ENCODE measurements at regions not wholly inside any gene's neighbourhood (a gene's known extent, or its start where the extent isn't known, plus 50 kb on each side); places are given as distances from the start of the nearest gene placed in this dataset.
A peak's percentile ranks its signal among the peaks of the same experiment; 100 is the strongest.

- DNase-seq = no peak
These were observed 79.3 kb downstream of the SIK1 start for GRCh38 chr21:43347461-43348169.

DNA sequence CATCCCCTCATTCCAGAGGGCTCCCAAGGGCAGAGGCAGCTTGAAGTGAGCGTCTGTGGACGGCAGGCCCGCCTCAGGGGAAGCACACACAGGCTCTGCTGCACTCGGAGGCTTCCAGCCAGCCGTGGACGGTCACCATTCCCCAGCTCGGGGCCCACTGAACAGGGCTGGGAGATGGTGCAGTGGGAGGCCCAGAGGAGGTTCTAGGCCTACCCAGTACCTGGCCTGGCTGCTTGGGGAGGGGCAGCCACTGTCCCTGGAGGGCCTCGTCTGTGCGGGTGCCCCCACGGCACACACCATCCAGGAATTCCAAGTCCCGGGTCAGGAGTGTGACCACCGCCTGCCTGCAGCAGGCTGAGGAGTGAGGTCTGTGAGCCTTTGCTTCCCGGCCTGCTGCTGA is 80.4 kb downstream of the SIK1 start:
- DNase-seq = no peak

- DNase-seq = no peak
These were observed 81.1 kb downstream of the SIK1 start for GRCh38 chr21:43345746-43346409.

GRCh38 chr21:43345046-43345745 is 81.7 kb downstream of the SIK1 start:
- DNase-seq = no peak

GRCh38 chr21:43343992-43344886 is 82.7 kb downstream of the SIK1 start:
- no peak for DNase-seq

DNA sequence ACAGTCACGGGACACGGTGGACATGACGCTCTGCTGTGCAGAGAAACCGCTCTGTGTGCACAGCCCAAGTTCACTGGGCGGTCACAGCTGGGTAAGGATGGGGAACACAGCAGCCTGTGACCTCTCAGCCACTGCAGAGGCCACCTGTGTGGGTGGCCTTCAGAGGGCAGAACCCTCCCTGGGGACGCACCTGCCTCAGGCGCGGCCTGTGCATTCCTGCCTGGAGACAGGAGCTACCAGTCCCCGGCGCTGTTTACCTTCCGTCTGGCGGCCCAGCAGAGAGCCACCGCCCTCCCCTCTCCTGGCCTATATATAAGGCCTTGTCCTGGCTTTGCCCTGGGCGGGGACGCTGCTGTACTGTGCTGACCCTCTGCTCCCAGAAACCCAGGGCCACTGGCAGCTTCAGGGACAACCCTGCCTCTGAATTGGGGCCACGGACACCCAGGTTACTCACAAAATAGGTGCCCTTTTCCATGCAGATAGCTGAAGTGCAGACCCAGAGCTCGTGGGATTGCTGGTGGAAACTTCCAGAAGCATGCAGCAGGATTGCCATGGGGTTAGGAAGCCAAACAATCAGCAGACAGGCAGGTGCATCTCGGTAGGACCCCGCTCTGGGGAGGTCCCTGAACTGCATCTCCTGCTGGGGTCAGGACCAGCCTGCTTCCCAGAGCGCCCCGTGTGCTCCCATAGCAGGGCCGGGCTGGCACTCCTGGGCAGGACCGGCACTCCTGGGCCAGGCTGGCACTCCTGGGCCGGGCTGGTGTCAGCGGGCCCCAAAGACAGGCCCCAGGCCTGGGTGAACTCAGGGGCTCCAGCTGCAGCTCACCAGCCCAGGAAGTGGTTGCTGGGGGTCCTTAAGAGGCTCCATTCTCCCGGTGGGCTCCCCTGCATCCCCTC is 83.6 kb downstream of the SIK1 start:
- DNase-seq = peak in 1 of 2 experiments; percentile 9

- DNase-seq = no peak
These were observed 84.5 kb downstream of the SIK1 start for GRCh38 chr21:43342301-43342881.

- no peak for DNase-seq
These were observed 85.4 kb downstream of the SIK1 start for GRCh38 chr21:43341378-43342161.

GRCh38 chr21:43340491-43341377 is 86.2 kb downstream of the SIK1 start:
- DNase-seq = no peak

DNA sequence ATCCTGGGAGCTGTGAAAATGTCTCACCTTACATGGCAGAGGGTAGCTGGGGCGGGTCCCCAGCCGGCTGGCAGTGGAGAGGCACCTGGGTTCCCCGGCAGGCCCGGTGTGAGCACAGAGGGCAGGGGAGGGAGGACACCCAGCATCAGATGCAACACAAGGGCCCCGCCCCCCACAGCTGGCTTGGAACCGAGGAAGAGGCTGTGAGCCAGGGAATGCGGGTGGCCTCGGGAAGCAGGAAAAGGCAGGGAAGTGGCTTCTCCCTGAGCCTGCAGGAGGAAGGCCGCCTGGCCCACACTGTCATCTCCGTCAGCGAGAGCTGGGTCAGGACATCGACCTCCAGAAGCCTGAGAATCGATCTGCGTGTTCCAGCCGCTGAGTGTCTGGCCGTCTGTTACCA is 87.3 kb downstream of the SIK1 start:
- no peak for DNase-seq

DNA sequence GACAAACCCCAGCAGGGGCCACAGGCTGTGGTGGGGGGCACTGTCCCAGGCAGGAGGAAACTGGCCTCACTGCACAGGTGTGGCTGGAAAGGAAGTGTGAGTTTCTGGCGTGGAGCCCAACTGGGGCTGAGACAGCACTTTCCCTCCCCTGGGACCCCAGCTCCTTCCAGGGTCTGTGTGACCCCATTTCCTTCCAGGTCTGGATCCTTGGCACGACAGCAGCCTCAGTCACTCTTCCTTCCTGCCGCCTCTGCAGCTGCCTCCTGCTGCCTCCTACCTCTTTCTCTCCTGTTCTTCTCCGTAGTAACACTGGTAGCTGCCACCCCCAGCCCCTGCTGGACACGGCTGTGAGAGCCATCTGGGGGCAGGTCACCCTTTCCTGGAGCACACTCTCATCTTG is 88.0 kb downstream of the SIK1 start:
- no peak for DNase-seq

GRCh38 chr21:43337901-43338655 is 88.9 kb downstream of the SIK1 start:
- no peak for DNase-seq

DNA sequence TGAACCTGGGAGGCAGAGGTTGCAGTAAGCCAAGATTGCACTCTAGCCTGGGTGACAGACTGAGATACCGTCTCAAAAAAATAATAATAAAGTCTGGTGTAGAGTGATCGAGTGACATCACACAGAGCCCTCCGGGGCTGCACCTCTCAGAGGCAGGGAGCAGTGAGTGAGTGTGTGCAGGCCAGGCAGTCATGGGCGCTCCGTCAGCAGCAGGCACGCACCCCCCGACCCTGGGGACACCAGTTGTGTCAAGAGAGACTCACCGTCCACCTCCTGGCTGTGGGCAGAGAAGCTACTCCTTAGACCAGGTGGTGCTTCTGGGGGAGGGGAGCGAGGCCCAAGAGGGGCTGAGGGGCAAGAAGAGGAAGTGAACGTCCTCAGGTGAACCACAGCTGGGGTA is 91.8 kb downstream of the SIK1 start:
- DNase-seq = no peak

- DNase-seq = no peak
These were observed 92.5 kb downstream of the SIK1 start for GRCh38 chr21:43334214-43334958.

DNA sequence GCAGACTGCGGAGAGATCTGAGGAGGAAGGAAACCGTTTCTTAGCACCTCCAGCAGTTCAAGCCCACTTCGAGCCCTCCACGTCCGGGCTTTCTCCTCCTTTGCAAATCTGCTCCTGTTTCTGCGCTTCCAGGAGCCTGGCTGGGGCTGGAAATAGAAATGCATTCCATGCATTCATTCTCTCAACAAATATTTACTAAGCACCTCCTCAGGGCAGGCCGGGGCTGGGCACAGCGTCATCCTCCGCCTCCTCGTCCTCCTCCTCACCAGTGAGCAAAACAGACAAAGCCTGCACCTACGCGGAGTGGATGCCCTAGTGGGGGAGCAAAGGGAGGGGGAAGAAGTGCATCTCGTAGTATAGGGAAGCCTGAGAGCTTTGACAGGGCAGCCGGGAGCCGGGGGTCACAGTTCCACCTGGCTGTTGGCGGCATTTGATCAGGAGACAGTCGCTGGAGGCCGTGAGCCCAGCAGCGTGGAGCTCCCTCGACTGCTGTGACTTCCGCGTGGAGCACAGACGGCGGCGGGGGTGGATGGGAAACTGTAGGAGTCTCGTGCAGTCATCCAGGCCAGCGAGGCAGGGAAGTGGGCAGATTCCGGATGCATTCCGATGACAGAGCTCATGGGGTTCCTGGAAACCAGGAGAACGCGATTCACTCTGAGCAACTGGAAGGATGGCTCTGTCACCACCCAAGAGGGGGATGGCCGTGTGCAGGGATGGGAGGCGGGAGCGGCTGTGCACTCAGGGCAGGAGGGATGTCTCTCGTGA is 93.5 kb downstream of the SIK1 start:
- peak; percentile 17 to 41 for DNase-seq

DNA sequence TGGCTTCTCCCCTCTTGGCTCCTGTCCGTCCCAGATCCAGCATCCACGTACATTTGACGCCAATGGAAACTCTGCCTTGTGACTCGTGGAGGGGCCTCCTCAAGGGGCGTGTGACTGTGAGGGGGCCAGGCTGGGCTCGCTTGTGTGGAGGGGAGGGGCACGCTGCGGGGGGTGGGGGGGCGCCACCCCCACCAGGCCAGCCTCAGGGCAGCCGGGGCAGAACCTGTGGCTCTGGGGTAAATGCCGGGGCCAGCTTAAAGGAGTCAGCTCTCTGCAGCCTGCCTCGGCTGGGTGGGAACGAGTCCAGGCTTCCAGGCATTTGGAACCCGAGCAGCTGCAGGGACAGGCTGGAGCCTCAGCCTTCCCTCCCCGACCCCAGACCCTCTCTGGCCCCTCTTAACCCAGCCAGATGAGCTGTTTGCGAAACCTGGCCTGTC is 94.1 kb downstream of the SIK1 start:
- no peak for DNase-seq

Measured in NCI-H187 (cell line).